Stimulated activated naive CD8-positive, alpha-beta T cell treated with anti-CD3 and anti-CD28 coated beads, Interleukin-15, amount 100 ng/mL, for 72 hours (primary cell): ENCODE measurements at regions not wholly inside any gene's neighbourhood (a gene's known extent, or its start where the extent isn't known, plus 50 kb on each side); places are given as distances from the start of the nearest gene placed in this dataset.

Source experiments
- ATAC-seq: fragments of 150-1000 bp; cut with Tn5 transposase; 2 replicates; pipeline ENCODE4 v1.10.0; 2021; ENCODE audit warnings: mild to moderate bottlenecking, moderate library complexity
- DNase-seq, 2 donors: peaks; one replicate each; pipeline ENCODE4 v3.0.0; 2021 to 2022
- H3K27ac Mint-ChIP-seq, 2 donors: one replicate each; pipeline ENCODE4 v1.8.0; 2022; ENCODE audit warnings: mild to moderate bottlenecking in 2 of 2, mixed read lengths in 2 of 2, moderate library complexity in 2 of 2
- H3K27me3 Mint-ChIP-seq: one replicate; pipeline ENCODE4 v1.8.0; 2022; ENCODE audit warnings: mixed read lengths
- H3K4me1 Mint-ChIP-seq: one replicate; pipeline ENCODE4 v1.8.0; 2022; ENCODE audit warnings: mild to moderate bottlenecking, mixed read lengths
- H3K4me3 Mint-ChIP-seq, 2 donors: one replicate each; pipeline ENCODE4 v1.8.0; 2022; ENCODE audit warnings: mild to moderate bottlenecking in 2 of 2, mixed read lengths in 2 of 2, moderate library complexity in 1 of 2
- H3K9me3 Mint-ChIP-seq, 2 donors: one replicate each; pipeline ENCODE4 v1.8.0; 2022; ENCODE audit warnings: mixed read lengths in 2 of 2

DNA sequence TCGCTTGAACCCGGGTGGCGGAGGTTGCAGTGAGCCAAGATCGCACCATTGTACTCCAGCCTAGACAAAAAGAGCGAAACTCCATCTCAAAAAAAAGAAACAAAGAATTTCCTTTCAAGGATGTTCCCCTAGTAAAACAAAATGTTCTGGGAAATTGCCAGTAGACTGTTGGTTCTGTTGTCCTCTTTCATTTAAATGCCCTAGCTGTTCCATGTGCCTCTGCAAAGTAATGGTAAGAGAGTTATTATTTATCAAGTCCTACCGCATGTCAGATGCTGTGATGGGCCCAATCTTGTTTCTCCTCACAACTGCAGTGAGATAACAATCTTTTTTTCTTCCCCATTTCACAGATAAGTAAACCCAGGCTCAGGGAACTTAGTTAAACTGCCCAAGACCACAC is 254.3 kb upstream of the TPM1 start:
- H3K9me3 Mint-ChIP-seq, result no peaks in the 10 kb centered on the region
- ATAC-seq (no peak), DNase-seq (no peak)
- H3K27ac Mint-ChIP-seq, result no peak overlapping the region
- no peak overlapping the region for H3K4me3 Mint-ChIP-seq
- H3K27me3 Mint-ChIP-seq, result peaks cover 5% of the 10 kb centered on the region
- H3K4me1 Mint-ChIP-seq, result no peaks in the 10 kb centered on the region

DNA sequence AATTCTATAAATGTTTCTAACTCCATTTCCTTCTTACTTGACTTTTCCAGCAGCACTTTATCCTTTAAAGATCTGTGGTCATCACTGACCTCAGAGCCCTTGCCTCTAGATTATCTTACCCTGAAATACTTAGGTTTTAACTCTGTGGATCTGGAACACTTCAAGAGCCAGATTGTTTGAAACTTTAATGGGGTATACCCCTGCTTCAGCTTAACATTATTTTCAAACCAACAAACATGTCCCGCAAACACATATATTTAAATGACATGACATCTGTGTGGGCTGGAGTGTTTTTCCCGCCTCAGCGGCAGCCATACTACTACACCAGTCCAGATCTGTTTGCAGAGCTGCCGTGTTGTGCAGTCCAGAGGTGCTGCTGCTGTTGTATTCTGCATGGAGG is 252.0 kb upstream of the TPM1 start:
- no peaks in the 10 kb centered on the region for H3K9me3 Mint-ChIP-seq
- ATAC-seq, result no peak
- H3K4me1 Mint-ChIP-seq, result no peaks in the 10 kb centered on the region
- DNase-seq, result no peak
- H3K27me3 Mint-ChIP-seq, result peaks cover 5% of the 10 kb centered on the region
- H3K27ac Mint-ChIP-seq, result peak overlapping the region in 1 of 2 donors; percentile 24
- no peak overlapping the region for H3K4me3 Mint-ChIP-seq

DNA sequence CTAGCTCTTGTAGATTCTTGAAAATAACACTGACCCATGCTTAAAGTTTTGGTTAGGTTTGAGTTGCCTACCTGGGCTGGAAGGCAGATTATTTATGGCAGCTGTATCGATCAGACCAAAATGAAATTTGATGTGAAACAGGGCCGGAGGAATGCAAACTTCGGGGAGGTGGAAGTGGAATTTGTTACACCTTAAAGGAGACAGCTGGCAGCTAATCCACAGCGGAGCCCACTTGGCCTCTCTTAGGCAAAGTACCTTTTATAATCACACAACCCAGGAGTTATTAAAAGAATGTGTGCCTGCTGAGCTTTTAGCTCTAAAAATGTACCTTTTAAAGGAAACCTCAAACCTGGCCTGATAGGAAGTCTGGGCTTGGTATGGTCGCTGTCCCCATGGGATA is 250.9 kb upstream of the TPM1 start:
- Mint-ChIP-seq H3K9me3 (no peaks in the 10 kb centered on the region), H3K27ac (no peak overlapping the region), H3K4me3 (no peak overlapping the region), H3K27me3 (peaks cover 5% of the 10 kb centered on the region), H3K4me1 (no peaks in the 10 kb centered on the region)
- ATAC-seq (no peak), DNase-seq (no peak)

DNA sequence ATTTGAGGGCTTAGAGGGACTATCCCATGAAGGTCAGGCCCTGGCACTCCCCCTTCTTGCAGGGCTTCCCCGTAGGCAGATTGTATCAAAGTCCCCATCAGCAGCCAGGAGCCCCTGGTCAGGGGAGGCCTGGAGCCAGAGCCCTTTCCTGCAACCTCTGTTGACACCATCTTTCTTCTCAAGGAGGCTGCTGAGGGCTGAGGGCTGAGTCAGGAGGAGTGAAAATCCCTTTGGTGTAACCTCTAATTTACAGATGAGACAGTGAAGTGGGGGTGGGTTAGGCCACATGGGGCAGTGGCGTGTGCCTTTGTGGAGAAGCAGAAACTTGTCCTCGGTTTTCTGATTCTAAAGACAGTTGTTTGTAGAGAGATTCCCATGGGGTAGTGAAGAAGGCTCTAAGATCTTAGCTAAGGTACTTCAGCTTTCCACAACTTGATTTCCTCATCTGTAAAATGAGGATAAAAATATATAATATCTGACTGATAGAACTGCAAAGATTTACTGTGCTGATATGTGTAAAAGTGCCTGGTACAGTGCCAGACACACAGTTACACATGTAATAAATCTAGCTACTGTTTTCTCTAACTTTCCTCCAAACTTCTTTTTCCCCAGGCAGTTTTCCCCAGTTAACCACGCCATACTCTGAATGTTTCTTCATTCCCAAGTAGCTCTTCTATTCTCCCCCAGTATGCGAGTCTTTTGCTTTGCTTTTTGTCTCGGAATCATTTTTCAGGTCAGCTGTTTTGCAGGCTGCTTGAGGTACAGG is 249.4 kb upstream of the TPM1 start:
- DNase-seq (no peak), ATAC-seq (no peak)
- Mint-ChIP-seq H3K27me3 (peaks cover 5% of the 10 kb centered on the region), H3K4me3 (no peak overlapping the region), H3K9me3 (no peaks in the 10 kb centered on the region), H3K27ac (no peak overlapping the region), H3K4me1 (no peaks in the 10 kb centered on the region)

DNA sequence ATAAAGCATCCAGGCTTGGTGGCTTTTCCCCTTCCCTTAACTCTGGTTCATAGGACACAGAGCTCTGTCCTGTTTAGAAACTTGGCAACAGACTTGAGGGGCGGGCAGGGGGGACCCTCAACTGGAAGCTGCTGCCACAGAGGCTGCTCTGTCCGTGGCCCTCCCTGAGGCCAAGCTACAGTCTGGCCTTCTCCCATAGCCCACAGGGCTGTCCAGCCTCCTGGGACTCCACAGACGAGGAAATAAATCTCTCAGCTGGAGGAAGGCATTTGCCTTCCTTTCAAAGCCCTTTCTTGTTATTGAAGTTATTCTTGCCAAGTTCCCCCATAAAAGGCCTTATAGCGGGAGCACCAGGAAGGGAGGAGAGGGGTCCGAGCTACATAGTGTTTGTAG is 248.8 kb upstream of the TPM1 start:
- Mint-ChIP-seq H3K9me3 (no peaks in the 10 kb centered on the region), H3K27ac (peak overlapping the region in 1 of 2 donors; percentile 14), H3K4me3 (no peak overlapping the region), H3K4me1 (no peaks in the 10 kb centered on the region), H3K27me3 (peaks cover 5% of the 10 kb centered on the region)
- ATAC-seq, result no peak
- no peak for DNase-seq

DNA sequence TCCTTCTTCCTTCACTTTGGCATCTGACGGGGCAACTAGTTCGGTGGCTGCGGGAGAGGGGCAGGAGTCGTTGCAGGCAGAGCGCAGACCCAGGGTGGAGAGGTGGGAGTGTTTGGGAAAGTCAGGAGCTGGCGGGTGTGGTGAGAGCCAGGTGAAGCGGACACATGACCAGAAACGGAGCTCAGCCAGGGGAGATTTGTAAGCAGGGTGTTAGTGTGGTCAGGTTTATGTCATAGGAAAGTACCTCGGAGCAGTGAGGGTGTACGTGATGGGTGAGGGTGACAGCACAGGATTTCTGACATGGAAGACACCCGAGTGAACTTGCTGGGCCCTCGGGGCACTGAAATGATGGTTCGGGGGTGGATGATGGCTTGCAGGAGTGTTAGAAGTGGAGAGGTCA is 247.4 kb upstream of the TPM1 start:
- Mint-ChIP-seq H3K27ac (peak overlapping the region in 1 of 2 donors; percentile 77), H3K27me3 (no peaks in the 10 kb centered on the region), H3K9me3 (no peaks in the 10 kb centered on the region), H3K4me1 (no peaks in the 10 kb centered on the region), H3K4me3 (no peak overlapping the region)
- DNase-seq (no peak), ATAC-seq (no peak)

DNA sequence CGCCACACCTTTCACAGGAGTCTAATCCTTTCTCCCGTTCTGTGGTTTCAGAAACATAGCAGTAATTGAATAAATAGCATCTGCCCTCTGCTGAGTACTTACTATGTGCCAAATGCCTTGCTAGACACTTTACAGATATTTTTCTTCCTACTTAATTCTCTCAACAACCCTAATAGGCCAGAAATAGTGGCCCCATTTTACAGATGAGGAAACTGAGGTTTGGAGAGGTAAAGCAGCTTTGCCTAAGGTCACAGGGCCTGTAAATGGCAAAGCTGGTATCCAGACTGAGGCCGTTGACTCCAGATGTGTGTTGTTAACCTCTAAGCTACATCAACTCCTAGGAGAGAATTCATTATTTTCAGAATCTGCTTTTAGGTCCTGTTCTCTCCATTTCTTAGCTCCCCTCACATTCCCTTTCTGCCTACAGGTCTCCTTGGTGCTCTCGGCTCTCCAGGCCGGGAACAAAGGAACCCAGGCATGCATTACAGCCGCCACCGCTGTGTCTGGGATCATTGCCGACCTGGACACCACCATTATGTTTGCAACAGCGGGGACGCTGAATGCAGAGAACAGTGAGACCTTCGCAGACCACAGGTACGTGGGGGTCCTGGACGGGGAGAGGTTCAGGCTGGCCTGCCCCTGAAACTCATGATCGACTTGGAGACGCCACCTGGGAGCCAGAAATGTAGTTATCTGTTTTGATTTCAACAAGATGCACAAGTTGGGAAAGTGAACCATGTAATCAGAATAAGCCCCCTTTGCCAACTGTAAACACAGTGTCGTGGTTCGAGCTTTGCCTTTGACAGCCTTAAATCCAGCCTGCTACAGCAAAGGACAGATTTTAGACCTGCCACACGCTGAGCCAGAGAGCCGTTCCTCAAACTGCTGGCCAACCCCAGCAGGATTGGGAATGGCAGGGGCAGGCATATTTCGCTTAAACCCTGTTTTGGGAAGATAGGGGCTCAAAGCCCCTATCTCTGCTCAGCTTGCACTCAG is 246.5 kb upstream of the TPM1 start:
- Mint-ChIP-seq H3K4me1 (no peaks in the 10 kb centered on the region), H3K27me3 (no peaks in the 10 kb centered on the region), H3K4me3 (no peak overlapping the region), H3K9me3 (no peaks in the 10 kb centered on the region), H3K27ac (no peak overlapping the region)
- no peak for ATAC-seq
- DNase-seq, result no peak

DNA sequence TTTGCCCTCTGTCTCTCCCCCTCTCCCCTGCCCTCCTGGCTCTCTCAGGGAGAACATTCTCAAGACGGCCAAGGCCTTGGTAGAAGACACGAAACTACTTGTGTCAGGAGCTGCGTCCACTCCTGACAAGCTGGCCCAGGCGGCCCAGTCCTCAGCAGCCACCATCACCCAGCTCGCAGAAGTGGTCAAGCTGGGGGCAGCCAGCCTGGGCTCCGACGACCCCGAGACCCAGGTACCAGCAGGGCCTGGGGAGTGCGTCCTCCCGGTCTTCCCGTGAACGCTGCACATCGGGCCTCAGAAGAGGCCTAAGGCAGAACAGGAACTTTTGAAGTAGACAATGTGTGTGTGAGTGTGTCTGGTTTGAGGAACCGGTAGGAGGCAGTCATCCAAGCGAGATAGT is 245.4 kb upstream of the TPM1 start:
- no peaks in the 10 kb centered on the region for H3K4me1 Mint-ChIP-seq
- ATAC-seq, result no peak
- no peak overlapping the region for H3K4me3 Mint-ChIP-seq
- H3K27ac Mint-ChIP-seq, result no peak overlapping the region
- H3K9me3 Mint-ChIP-seq, result no peaks in the 10 kb centered on the region
- no peak for DNase-seq
- H3K27me3 Mint-ChIP-seq, result no peaks in the 10 kb centered on the region

DNA sequence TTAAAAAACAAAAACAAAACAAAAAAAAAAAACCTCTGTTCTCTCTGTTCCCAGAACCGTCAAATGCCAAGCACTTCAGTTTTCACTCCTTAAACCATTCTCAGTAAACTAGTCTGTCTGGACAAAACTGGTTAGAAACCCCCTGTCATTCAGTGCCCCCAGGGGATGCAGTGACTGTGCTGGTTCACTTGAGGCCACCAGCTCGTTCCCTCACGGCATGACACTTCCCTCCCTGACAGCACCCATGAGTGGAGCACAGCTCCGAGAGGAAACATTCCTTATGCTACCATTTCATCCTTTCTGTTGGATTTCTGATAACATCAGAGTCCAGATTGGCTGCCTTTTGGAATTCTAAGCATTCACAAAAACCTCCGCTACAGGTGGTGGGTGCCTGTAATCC is 244.0 kb upstream of the TPM1 start:
- ATAC-seq (no peak), DNase-seq (no peak)
- H3K27ac Mint-ChIP-seq, result no peak overlapping the region
- H3K27me3 Mint-ChIP-seq, result no peaks in the 10 kb centered on the region
- H3K4me1 Mint-ChIP-seq, result no peaks in the 10 kb centered on the region
- no peak overlapping the region for H3K4me3 Mint-ChIP-seq
- H3K9me3 Mint-ChIP-seq, result no peaks in the 10 kb centered on the region

DNA sequence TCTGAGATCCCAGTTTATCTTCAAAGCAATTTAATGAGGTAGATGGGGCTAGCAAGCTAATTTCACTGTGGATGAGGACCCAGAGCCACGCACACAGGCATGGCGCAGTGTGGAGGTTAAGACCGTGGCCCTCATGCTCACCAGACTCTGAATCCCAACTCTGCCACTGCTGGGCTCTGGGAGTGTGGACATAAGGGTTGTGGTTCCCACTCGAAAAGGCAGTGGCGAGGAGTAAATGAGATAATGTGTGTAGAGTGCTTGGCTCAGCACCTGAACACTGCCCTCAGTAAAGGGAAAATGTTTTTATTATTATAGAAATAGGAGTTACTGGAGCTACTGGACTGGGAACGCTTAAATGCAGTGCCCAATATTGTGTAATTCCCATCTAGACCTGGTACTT is 243.5 kb upstream of the TPM1 start:
- Mint-ChIP-seq H3K4me3 (no peak overlapping the region), H3K27ac (no peak overlapping the region), H3K27me3 (no peaks in the 10 kb centered on the region), H3K9me3 (no peaks in the 10 kb centered on the region), H3K4me1 (no peaks in the 10 kb centered on the region)
- no peak for DNase-seq
- no peak for ATAC-seq

DNA sequence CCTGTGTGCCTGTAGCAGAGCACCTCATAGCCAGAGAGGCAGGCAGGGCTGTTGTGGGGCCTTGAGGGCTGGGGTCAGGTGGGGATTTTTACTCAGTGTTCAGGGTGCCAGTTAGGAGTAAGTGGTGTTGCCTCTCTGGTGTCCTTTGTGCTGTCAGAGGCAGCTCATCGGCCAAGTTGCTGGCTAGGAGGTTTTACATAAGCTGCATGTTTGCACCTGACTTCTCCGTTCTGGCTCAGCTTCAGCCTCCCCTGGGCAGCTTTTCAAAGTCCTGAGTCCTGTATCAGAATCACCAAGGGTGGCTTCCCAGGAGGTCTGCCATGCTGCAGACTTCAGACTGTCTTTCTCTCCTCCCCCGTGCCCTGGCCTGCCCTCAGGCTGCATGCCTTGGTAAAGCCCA is 242.6 kb upstream of the TPM1 start:
- no peak for DNase-seq

DNA sequence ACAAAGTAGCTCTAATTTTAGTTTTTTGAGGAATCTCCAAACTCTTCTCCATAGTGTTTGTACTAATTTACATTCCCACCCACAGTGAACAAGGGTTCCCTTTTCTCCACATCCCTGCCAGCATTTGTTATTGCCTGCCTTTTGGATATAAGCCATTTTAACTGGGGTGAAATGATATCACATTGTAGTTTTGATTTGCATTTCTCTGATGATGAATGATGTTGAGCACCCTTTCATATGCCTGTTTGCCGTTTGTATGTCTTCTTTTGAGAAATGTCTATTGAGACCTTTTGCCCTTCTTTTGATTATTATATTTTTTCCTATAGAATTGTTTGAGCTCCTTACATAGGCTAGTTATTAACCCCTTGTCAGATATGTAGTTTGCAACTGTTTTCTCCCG is 239.9 kb upstream of the TPM1 start:
- H3K27me3 Mint-ChIP-seq, result no peaks in the 10 kb centered on the region
- no peak overlapping the region for H3K27ac Mint-ChIP-seq
- H3K9me3 Mint-ChIP-seq, result no peaks in the 10 kb centered on the region
- no peak overlapping the region for H3K4me3 Mint-ChIP-seq
- DNase-seq (no peak), ATAC-seq (no peak)
- H3K4me1 Mint-ChIP-seq, result no peaks in the 10 kb centered on the region

More for the DNA sequence above, 242.6 kb upstream of the TPM1 start:
- Mint-ChIP-seq H3K4me3 (no peak overlapping the region), H3K4me1 (no peaks in the 10 kb centered on the region), H3K9me3 (no peaks in the 10 kb centered on the region), H3K27ac (no peak overlapping the region), H3K27me3 (no peaks in the 10 kb centered on the region)
- ATAC-seq, result no peak

DNA sequence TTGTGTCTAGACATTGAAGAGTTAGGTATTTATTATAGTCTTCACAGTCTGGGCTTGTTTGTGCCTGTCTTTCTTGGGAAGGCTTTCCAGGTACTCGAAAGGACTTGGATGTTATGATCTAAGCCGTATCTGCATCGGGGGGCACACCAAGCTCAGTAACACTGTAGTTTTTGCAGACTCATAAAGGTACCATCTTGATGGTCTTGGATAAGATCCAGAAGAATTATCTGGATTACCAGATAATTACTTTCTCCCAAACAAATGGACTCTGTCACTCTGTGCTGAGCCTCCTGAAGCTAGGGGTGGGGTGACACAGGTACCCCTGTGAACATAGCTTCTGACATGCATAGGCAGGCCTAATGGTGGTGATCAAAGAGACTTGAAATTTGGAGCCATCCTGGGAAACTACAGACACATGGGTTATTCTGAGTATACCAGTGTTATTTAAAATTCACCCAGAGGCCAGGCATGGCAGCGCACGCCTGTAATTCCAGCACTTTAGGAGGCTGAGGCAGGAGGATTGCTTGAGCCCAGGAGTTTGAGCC is 238.6 kb upstream of the TPM1 start:
- ATAC-seq, result no peak
- no peak for DNase-seq
- Mint-ChIP-seq H3K9me3 (no peaks in the 10 kb centered on the region), H3K4me3 (no peak overlapping the region), H3K27me3 (no peaks in the 10 kb centered on the region), H3K4me1 (no peaks in the 10 kb centered on the region), H3K27ac (no peak overlapping the region)

DNA sequence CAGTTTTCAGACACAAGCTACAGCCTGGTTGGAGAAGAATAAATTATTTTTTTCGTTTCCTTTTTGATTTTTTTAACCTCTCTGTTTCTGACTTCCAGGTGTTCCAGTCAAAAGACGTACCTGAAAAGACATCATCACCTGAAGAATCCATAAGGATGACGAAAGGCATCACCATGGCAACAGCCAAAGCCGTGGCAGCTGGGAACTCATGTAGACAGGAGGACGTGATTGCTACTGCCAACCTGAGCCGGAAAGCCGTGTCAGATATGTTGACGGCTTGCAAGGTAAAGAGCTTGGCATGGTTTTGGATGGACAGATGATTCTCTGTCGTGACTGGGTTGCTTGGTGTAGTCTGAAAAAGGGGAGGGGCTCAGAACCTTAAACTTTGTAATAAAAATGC is 237.0 kb upstream of the TPM1 start:
- no peaks in the 10 kb centered on the region for H3K4me1 Mint-ChIP-seq
- ATAC-seq, result no peak
- H3K9me3 Mint-ChIP-seq, result no peaks in the 10 kb centered on the region
- no peak overlapping the region for H3K4me3 Mint-ChIP-seq
- H3K27me3 Mint-ChIP-seq, result no peaks in the 10 kb centered on the region
- no peak for DNase-seq
- H3K27ac Mint-ChIP-seq, result no peak overlapping the region

DNA sequence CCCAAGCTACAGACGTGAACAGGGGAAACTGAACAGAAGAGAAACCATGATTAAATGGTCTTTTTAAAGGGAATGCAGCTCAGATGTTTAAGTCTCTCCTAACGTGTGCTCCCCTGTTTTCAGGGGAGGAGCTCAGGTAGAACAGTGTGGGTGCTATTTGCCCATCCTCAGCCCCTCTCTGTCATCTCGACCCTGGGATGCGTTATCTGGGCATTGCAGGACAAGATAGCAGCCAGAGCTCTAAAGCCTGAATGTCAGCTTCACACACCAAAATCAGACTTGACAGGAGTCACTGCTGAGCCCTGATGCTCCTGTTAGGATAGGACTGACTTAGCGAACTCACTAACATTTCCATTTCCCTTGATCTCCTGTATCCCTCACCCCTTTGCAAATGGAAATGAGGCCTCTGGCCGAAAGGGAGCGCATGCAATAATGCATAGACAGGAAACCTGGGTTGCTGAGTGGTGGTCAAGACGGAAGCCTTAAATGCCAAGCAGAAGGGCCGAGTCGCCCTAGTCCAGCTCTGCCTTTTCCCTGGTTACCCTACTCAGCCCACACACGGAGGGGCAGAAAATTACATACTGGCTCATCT is 234.9 kb upstream of the TPM1 start:
- no peak overlapping the region for H3K27ac Mint-ChIP-seq
- ATAC-seq, result no peak
- DNase-seq, result no peak
- no peaks in the 10 kb centered on the region for H3K4me1 Mint-ChIP-seq
- no peak overlapping the region for H3K4me3 Mint-ChIP-seq
- no peaks in the 10 kb centered on the region for H3K9me3 Mint-ChIP-seq
- H3K27me3 Mint-ChIP-seq, result no peaks in the 10 kb centered on the region
